Myocyte (in vitro differentiated cells): ENCODE measurements at regions not wholly inside any gene's neighbourhood (a gene's known extent, or its start where the extent isn't known, plus 50 kb on each side); places are given as distances from the start of the nearest gene placed in this dataset.

ENCODE experiments used
- DNase-seq: peaks from one replicate; pipeline ENCODE4 v3.0.0-alpha.2; 2012; ENCODE audit warnings: low read depth

DNA sequence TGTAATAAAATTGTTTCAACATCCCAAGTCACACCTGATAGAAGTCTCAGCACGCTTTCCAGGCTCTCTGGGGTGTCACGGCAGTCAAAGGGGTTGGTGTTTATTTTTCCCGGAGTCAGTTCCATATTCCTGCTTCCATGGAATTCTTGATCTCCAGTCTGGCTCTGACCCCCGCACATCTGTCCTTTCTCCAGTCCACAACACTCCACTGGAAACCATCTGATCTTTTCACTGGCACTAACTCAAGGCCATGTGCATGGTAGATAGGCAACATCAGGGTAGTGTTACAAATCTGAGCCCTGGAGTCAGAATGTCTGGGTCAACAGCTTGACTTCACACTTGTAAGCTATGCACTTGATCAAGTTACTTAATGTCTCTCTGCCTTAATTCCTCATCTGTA is 176.2 kb downstream of the WDR11 start:
- no peak for DNase-seq

DNA sequence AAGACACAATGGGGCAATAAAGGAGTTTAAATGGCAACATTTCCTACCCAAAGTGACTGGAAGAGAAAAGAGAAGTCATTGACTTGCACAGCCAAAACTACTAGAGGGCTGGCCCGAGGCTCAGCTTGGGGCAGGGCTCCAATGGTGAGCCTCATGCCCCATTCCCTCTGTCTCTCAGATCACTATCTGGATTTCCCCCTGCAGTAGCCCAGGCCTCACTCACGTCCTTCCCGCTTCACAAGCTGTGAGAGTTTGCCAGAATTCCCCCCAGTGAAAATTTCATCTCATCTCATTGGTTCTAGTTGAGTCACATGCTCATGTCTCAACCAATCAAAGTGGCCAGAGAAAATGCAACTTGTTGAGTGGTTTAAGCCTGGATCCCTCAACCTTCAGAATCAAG is 181.3 kb downstream of the WDR11 start:
- DNase-seq: no peak

DNA sequence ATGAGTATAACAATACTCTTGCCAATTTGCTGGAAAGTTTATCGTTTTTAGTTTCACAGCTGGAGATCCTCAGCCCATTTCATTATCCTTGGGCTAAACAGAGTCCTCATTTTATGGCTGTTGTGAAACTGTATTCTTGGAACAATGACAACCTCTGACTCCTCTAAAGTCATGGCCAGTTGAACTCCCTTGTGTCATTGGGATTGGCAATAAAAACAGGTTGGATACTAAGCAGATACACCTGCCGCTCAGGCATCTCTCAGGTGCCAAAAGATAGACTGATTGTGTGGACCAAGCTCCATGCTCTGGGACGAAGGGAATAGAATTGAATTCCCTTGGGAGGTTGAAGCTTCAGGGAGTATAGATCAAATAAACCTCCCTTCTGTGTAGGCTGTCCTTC is 182.2 kb downstream of the WDR11 start:
- DNase-seq: no peak

GRCh38 chr10:121036431-121036830 is 185.3 kb downstream of the WDR11 start:
- DNase-seq: no peak

DNA sequence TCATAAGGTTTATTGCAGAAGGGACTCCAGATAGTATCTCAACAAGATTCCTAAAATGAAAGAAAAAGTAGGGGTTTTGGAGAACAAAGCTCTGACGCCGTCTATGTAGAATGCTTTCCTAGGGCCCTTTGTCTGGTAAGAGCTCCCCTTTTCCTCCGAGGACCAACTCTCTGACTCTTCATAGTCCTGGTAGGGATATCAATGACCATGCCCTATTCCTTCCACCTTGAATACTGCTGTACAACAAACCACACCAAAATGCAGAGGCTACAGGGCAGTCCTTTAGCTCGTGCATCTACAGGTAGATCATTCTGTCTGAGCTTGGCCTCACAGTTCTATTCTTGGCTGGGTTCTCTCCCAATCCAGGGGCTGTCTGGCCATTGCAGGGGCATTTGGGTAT is 190.3 kb downstream of the WDR11 start:
- DNase-seq: no peak

- DNase-seq: no peak
These were observed 190.7 kb downstream of the WDR11 start for GRCh38 chr10:121041906-121042305.

- no peak for DNase-seq
These were observed 191.2 kb downstream of the WDR11 start for GRCh38 chr10:121042342-121042741.

GRCh38 chr10:121043124-121043849 is 192.1 kb downstream of the WDR11 start:
- DNase-seq: peak; percentile 2

GRCh38 chr10:121048749-121049148 is 197.6 kb downstream of the WDR11 start:
- no peak for DNase-seq

DNA sequence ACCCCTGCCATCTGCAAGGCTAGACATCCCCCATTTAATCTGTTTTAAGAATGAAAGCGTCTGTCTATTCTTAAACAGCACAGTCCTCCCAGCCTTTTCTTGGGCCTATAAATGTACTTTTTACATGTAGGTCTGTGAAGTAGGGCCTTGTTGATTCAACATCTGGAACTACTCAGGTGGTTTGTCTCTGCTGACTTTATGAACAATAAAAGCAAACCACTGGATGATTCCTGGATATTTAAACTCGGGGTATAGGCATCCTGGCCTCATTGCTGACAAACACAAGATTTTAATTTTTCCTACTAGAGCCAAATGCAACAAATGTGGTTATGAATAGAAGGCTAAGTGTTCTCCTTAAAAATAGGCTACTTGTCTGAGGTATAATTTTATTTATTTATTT is 198.3 kb downstream of the WDR11 start:
- no peak for DNase-seq

DNA sequence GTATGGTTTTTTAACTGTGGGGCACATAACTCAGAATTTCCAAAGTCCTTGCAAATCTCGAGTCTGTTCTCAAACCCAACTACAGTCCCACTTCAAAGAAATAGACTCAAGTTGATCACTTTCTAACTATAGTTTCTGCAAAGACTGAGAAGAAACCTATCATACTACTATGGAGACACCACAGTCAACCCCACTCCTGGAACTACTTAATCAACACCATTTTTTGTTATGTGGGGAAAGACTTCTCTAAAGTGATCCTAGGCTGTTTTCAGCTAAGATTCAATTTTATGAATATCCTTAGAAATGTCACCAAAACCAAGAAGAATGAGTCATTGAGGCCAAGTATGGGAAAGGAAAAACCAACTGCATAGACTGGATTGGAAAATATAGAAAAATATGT is 198.8 kb downstream of the WDR11 start:
- no peak for DNase-seq

- DNase-seq: no peak
These were observed 200.0 kb downstream of the WDR11 start for GRCh38 chr10:121051171-121051570.

GRCh38 chr10:121051696-121052279 is 200.6 kb downstream of the WDR11 start:
- no peak for DNase-seq

GRCh38 chr10:121053151-121053550 is 202.0 kb downstream of the WDR11 start:
- DNase-seq: no peak

- no peak for DNase-seq
These were observed 203.7 kb downstream of the WDR11 start for GRCh38 chr10:121054874-121055273.

- no peak for DNase-seq
These were observed 206.1 kb downstream of the WDR11 start for GRCh38 chr10:121057269-121057668.

DNA sequence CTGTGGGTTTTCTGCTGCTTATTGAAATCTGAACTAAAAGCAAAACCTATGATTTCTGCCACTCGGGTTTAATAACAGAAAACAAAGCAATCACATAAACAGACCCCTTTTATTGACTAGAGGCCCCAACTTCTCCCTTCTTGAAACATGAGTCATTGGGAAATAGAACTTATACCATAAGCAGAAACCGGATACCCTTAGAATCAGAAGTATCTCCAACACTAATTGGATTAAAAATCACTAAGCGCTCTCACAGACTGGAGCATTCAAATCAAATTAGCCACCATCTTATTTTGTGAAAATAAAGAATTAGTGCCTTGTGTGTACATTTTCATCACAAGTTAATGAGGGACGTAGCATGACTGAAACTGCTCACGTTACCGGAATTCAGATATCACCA is 206.9 kb downstream of the WDR11 start:
- DNase-seq: no peak

DNA sequence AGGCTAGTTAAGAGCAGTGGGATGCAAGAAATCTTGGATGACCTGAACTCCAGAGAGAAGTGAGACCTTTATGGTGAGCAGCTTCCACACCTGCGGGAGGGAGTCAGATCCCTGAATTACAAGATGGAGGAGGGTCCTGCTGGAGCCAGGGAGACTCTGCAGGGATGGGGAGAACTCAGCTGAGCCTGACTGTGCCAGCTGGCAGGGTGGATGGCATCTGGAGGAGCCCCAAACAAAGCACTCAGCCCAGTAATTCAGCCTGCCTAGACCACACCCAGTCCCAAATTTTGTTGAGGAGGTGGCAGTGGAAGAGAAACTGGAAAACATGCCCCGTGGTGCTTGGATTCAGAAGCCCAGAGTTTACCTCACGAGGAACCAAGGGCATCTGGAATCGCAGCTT is 208.2 kb downstream of the WDR11 start:
- DNase-seq: no peak

GRCh38 chr10:121062115-121062514 is 211.0 kb downstream of the WDR11 start:
- DNase-seq: no peak

GRCh38 chr10:121063744-121064143 is 212.6 kb downstream of the WDR11 start:
- no peak for DNase-seq

DNA sequence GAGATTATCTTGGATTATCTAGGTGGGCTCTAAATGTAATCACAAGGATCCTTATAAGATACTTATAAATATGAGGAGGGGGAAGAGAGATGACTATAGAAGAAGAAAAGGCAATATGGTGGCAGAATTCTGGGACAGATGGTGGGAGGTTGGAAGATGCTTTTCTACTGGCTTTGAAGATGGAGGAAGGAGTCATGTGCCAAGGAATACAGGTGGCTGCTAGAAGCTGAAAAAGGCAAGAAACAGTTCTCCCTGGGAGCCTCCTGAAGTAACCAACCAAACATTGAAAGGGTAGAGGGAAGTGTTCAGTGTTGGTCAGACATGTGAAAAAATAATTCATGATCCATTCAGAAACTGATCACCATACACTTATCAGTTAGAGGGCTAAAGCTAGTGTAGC is 213.3 kb downstream of the WDR11 start:
- no peak for DNase-seq

DNA sequence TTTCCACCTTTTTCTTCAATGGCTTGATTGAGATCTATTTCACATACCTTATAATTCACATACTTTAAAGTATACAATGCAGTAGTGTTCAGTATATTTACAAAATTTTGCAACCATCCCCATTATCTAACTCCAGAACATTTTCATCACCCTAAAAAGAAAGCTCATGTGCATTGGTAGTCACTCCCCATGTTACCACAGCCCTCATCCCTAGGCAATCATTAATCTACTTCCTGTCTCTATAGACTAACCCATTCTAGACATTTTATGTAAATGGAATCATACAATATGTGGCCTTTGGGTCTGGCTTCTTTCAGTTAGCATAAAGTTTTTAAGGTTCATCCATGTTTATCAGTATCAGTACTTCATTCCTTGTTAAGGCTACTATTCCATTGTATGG is 214.2 kb downstream of the WDR11 start:
- DNase-seq: no peak

DNA sequence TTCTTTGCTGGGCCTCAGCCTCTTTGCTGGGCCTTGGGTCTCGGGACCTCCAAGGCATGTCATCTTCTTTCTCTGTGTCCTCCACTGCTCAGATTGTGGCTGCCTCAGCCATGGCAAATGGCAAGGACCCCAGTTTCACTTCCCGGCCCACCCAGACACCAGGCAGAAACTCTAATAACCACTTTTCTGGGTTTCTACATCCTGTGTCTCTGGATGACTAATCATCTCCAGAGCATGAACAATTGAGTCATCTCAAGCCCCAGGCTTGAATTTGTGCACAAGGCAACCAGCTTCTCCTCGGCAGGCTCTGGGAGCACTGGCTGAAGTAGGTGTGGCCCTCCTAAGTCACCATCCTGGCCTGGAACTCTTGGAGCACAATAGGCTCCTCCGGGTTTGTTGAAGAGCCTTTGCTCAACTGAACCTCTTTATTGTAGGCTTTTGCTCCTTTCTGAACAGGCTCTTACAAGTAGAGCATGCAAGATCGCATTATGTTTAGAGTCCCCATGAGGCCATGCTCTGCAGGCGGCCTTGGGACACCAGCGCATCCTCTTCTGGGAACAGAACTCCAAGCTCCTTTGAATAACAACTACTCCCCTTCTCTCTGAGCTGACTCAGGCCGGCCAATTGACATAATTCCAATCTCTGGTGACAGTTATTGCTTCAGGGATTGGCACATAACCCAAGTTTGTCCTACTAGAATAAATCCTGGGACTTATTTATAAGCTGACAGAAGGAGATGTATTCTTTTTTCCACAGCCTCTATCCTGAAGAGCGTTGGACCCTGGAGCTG is 218.1 kb downstream of the WDR11 start:
- no peak for DNase-seq
